ENCODE measurements at regions not wholly inside any gene's neighbourhood (a gene's known extent, or its start where the extent isn't known, plus 50 kb on each side); places are given as distances from the start of the nearest gene placed in this dataset.

DNA sequence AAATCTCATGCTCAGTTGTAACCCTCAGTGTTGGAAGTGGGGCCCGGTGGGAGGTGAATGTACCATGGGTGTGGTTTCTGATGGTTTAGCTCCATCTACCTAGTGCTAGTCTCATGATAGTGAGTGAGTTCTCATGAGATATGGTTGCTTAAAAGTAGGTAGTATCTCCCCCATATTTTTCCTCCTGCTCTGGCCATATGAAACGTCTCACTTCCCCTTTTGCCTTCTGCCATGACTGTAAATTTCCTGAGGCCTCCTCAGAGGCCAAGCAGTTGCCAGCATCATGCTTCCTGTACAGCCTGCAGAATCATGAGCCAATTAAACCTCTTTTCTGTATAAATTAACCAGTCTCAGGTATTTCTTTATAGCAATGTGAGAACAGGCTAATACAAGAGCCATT is 62.8 kb upstream of the RNF152 start:
- intact Hi-C loops (cut with micrococcal nuclease) = no loop called here
- 0% methylated on average over 1 of the region's 2 CpGs for WGBS (ENCODE audit: insufficient coverage)
- H3K36me3 Mint-ChIP-seq = no peaks in the 10 kb centered on the region

DNA sequence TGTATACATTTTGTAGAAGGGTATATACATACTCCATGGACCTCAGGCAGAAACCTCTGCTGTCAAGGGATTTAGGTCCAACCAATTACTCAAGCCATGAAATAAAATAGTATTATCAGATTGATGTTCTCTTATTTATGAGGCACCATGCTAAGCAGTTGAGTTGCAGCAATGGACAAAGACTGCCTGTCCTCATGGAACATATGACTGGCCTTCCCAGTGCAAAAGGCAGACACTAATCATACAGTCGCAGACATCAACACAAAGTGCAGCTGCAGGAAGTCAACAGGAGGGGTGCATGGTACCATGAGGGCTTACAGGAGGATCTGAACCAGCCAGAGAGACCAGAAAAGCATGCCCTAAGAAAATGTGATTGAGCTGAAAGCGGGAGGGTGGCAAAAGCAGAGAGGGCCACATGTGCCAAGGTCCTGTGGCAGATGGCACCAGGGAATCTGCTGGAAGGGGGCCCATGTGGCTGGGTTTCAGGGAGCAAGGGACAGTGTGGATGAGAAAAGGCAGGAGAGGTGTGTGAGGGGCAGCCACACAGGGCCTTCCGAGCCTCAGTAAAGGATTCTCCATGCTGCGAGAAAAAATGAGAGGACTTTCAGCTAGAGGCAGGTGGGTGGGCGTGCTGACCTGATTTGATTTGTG is 61.4 kb upstream of the RNF152 start:
- 96% methylated on average over 5 of the region's 5 CpGs for WGBS (ENCODE audit: insufficient coverage)
- H3K27me3 Mint-ChIP-seq (ENCODE audit: low read depth in 3 of 3) = peaks cover 2 to 8% (median 5%) of the 10 kb centered on the region in 3 donors

More for the DNA sequence above, 62.8 kb upstream of the RNF152 start:
- H3K4me1 Mint-ChIP-seq = peaks cover 6% of the 10 kb centered on the region
- H3K27ac Mint-ChIP-seq = peak overlapping the region in 2 of 7 donors; percentile 68 to 82
- Histone ChIP-seq H3K27me3 (ENCODE audit: control insufficient read depth in 2 of 2, insufficient read depth in 2 of 2, low read length in 2 of 2) (no peaks in the 10 kb centered on the region), H4K20me1 (ENCODE audit: insufficient read depth, low read length) (no peaks in the 10 kb centered on the region), H3K36me3 (replicated peaks in 1 of 2; ENCODE audit: control insufficient read depth in 1 of 2, insufficient read depth in 2 of 2, low read length in 2 of 2) (no peaks in the 10 kb centered on the region), H3K9me3 (replicated peaks in 1 of 2; ENCODE audit: control insufficient read depth in 1 of 2, insufficient read depth in 1 of 2, low read length in 2 of 2) (peaks cover 26 to 29% of the 10 kb centered on the region in 2 donors), H3K79me2 (ENCODE audit: insufficient read depth, low read length) (no peaks in the 10 kb centered on the region), H3K4me1 (ENCODE audit: control insufficient read depth in 1 of 2, insufficient read depth in 2 of 2, low read length in 2 of 2) (no peaks in the 10 kb centered on the region), H3K4me2 (replicated peaks; ENCODE audit: extremely low read depth, low read length, poor library complexity, severe bottlenecking) (no peak overlapping the region), H3K27ac (ENCODE audit: low read depth in 1 of 2, low read length in 2 of 2) (no peak overlapping the region), H3K4me3 (replicated peaks in 1 of 3; ENCODE audit: low read depth in 2 of 3, low read length in 3 of 3) (no peak overlapping the region), H2AFZ (ENCODE audit: insufficient read depth, low read depth, low read length, poor library complexity, severe bottlenecking) (no peak overlapping the region), H3K9ac (ENCODE audit: insufficient read depth, low read length, poor library complexity, severe bottlenecking) (no peak overlapping the region)
- DNase-seq = peak in 1 of 3 donors; percentile 8
- H3K9me3 Mint-ChIP-seq = peaks cover 28 to 41% (median 39%) of the 10 kb centered on the region in 7 donors
- TF ChIP-seq CTCF (IDR thresholded peaks at IDR 0.05) = no peak
- H3K4me3 Mint-ChIP-seq = no peak overlapping the region
- peaks cover 2 to 4% (median 4%) of the 10 kb centered on the region in 3 donors for H3K27me3 Mint-ChIP-seq (ENCODE audit: low read depth in 3 of 3)

More for the DNA sequence above, 61.4 kb upstream of the RNF152 start:
- no peaks in the 10 kb centered on the region for H3K36me3 ChIP-seq (replicated peaks in 1 of 2; ENCODE audit: control insufficient read depth in 1 of 2, insufficient read depth in 2 of 2, low read length in 2 of 2)
- H3K9ac ChIP-seq (ENCODE audit: insufficient read depth, low read length, poor library complexity, severe bottlenecking) = no peak overlapping the region
- H3K4me1 ChIP-seq (ENCODE audit: control insufficient read depth in 1 of 2, insufficient read depth in 2 of 2, low read length in 2 of 2) = no peaks in the 10 kb centered on the region
- intact Hi-C loops (cut with micrococcal nuclease) = no loop called here
- peaks cover 6% of the 10 kb centered on the region for H3K4me1 Mint-ChIP-seq
- no peak overlapping the region for H3K27ac ChIP-seq (ENCODE audit: low read depth in 1 of 2, low read length in 2 of 2)
- no peak overlapping the region for H3K4me3 ChIP-seq (replicated peaks in 1 of 3; ENCODE audit: low read depth in 2 of 3, low read length in 3 of 3)
- H4K20me1 ChIP-seq (ENCODE audit: insufficient read depth, low read length) = no peaks in the 10 kb centered on the region
- no peak overlapping the region for H3K4me2 ChIP-seq (replicated peaks; ENCODE audit: extremely low read depth, low read length, poor library complexity, severe bottlenecking)
- no peak overlapping the region for H3K4me3 Mint-ChIP-seq
- peak overlapping the region in 1 of 7 donors; percentile 61 for H3K27ac Mint-ChIP-seq
- H3K79me2 ChIP-seq (ENCODE audit: insufficient read depth, low read length) = no peaks in the 10 kb centered on the region
- DNase-seq = no peak
- no peaks in the 10 kb centered on the region for H3K36me3 Mint-ChIP-seq
- H3K27me3 ChIP-seq (ENCODE audit: control insufficient read depth in 2 of 2, insufficient read depth in 2 of 2, low read length in 2 of 2) = peaks cover 0 to 3% of the 10 kb centered on the region in 2 donors
- no peak overlapping the region for H2AFZ ChIP-seq (ENCODE audit: insufficient read depth, low read depth, low read length, poor library complexity, severe bottlenecking)
- H3K9me3 Mint-ChIP-seq = peaks cover 26 to 39% (median 36%) of the 10 kb centered on the region in 7 donors
- peaks cover 26 to 29% of the 10 kb centered on the region in 2 donors for H3K9me3 ChIP-seq (replicated peaks in 1 of 2; ENCODE audit: control insufficient read depth in 1 of 2, insufficient read depth in 1 of 2, low read length in 2 of 2)
- TF ChIP-seq CTCF (IDR thresholded peaks at IDR 0.05) = no peak
